CD4-positive, alpha-beta memory T cell (primary cell): ENCODE measurements at regions not wholly inside any gene's neighbourhood (a gene's known extent, or its start where the extent isn't known, plus 50 kb on each side); places are given as distances from the start of the nearest gene placed in this dataset.
"Not testable (repeated sequence)": the region's sequence is repeated elsewhere in the genome, so short reads cannot be mapped to it uniquely, and the experiment has no call there.

Source experiments
- CTCF ChIA-PET: fragments of 350-600 bp; sonication (Branson Sonifier 250); formaldehyde crosslinking; loops from one replicate; lab custom pipeline; 2021; ENCODE audit warnings: inconsistent platforms; ENCODE audit not compliant: partially characterized antibody; lab: Charles Lee
- POLR2A ChIA-PET: fragments of 350-600 bp; sonication (Branson Sonifier 250); formaldehyde crosslinking; loops from one replicate; lab custom pipeline; 2021; ENCODE audit not compliant: partially characterized antibody; lab: Charles Lee
- DNase-seq, 5 donors: peaks; one replicate each; pipeline versions ENCODE4 v3.0.0 to v3.0.0-alpha.2; 2020 to 2022; ENCODE audit warnings: mixed read lengths in 1 of 5
- H3K27ac ChIP-seq: one replicate; pipeline ENCODE4 v1.7.0; 2013; ENCODE audit warnings: low read depth, low read length
- H3K27me3 ChIP-seq: 2 replicates; pipeline ENCODE4 v1.7.0; 2013; ENCODE audit warnings: mild to moderate bottlenecking, low read length, moderate library complexity; ENCODE audit not compliant: insufficient read depth
- H3K36me3 ChIP-seq: 2 replicates; pipeline ENCODE4 v1.7.0; 2013; ENCODE audit warnings: mild to moderate bottlenecking, low read length, moderate library complexity; ENCODE audit not compliant: insufficient read depth
- H3K4me1 ChIP-seq: 2 replicates; pipeline ENCODE4 v1.7.0; 2013; ENCODE audit warnings: mild to moderate bottlenecking, low read length, moderate library complexity; ENCODE audit not compliant: insufficient read depth
- H3K4me3 ChIP-seq, 2 donors: one replicate each; pipeline ENCODE4 v1.7.0; 2013; ENCODE audit warnings: low read length in 2 of 2, mild to moderate bottlenecking in 1 of 2
- H3K9me3 ChIP-seq, 2 donors: one replicate each; pipeline ENCODE4 v1.7.0; 2013; ENCODE audit warnings: low read length in 2 of 2, control low read depth in 1 of 2; ENCODE audit not compliant: control insufficient read depth in 1 of 2
- H3K27ac Mint-ChIP-seq, 7 donors: one replicate each; pipeline ENCODE4 v1.8.0; 2020 to 2021; ENCODE audit warnings: mixed read lengths in 7 of 7, mild to moderate bottlenecking in 6 of 7, inconsistent platforms in 3 of 7, moderate library complexity in 3 of 7
- H3K27me3 Mint-ChIP-seq, 2 donors: one replicate each; pipeline ENCODE4 v1.8.0; 2020 to 2021; ENCODE audit warnings: mixed read lengths in 2 of 2
- H3K36me3 Mint-ChIP-seq, 2 donors: one replicate each; pipeline ENCODE4 v1.8.0; 2020 to 2021; ENCODE audit warnings: mixed read lengths in 2 of 2, inconsistent platforms in 1 of 2, mild to moderate bottlenecking in 1 of 2
- H3K4me1 Mint-ChIP-seq, 4 donors: one replicate each; pipeline ENCODE4 v1.8.0; 2020 to 2021; ENCODE audit warnings: mixed read lengths in 4 of 4, mild to moderate bottlenecking in 1 of 4
- H3K4me3 Mint-ChIP-seq, 8 donors: one replicate each; pipeline ENCODE4 v1.8.0; 2020 to 2021; ENCODE audit warnings: mixed read lengths in 8 of 8, mild to moderate bottlenecking in 7 of 8, moderate library complexity in 6 of 8, inconsistent platforms in 3 of 8
- H3K9me3 Mint-ChIP-seq, 8 donors: one replicate each; pipeline ENCODE4 v1.8.0; 2020 to 2021; ENCODE audit warnings: mixed read lengths in 8 of 8, mild to moderate bottlenecking in 5 of 8, inconsistent platforms in 3 of 8, moderate library complexity in 1 of 8
- intact Hi-C: fragments of 100-400 bp; cut with micrococcal nuclease; formaldehyde crosslinking; loops from one replicate; pipeline ENCODE4 v1.15.1; 2023

DNA sequence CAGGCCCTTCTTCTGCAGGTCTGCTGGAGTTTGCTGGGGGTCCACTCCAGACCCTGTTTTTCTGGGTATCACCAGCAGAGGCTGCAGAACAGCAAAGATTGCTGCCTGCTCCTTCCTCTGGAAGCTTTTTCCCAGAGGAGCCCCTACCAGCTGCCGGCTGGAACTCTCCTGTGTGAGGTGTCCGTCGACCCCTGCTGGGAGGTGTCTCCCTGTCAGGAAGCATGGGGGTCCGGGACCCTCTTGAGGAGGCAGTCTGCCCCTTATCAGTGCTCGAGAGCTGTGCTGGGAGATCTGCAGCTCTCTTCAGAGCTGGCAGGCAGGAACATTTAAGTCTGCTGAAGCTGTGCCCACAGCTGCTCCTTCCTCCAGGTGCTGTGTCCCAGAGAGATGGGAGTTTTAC lies 1622.8 kb downstream of the KHDRBS2 start:
- H3K27ac ChIP-seq, H3K27me3 Mint-ChIP-seq, H3K27ac Mint-ChIP-seq, H3K4me1 ChIP-seq, H3K9me3 ChIP-seq, CTCF ChIA-PET, H3K27me3 ChIP-seq, POLR2A ChIA-PET, H3K36me3 Mint-ChIP-seq, intact Hi-C loops, H3K4me1 Mint-ChIP-seq, H3K36me3 ChIP-seq, H3K4me3 ChIP-seq, H3K4me3 Mint-ChIP-seq, DNase-seq: not testable (repeated sequence)
- H3K9me3 Mint-ChIP-seq, result peaks cover 4 to 53% (median 27%) of the 10 kb centered on the region in 8 donors

DNA sequence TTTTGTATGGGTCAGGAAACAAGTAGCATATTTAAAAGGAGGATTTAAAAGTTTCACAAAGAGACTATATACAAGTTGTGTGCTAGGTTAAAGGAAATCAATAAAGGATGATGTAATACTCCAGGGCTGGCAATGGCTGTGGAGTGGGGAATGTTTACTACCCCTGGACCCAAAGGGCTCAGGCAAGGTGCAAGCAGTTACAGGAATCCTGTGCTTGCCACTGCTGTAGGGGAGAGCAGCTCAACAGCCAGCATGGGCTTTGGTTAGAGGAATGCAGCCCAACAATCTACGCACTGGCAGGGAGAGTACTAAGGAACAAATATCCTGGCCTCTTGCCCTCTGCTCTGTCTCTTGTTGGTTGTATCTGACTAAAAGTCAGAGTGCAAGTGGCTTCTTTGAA lies 1642.2 kb downstream of the KHDRBS2 start:
- Histone ChIP-seq H3K4me1 (no peaks in the 10 kb centered on the region), H3K27ac (no peak overlapping the region), H3K27me3 (no peaks in the 10 kb centered on the region), H3K4me3 (no peak overlapping the region), H3K9me3 (no peaks in the 10 kb centered on the region), H3K36me3 (no peaks in the 10 kb centered on the region)
- no peaks in the 10 kb centered on the region for H3K4me1 Mint-ChIP-seq
- no peaks in the 10 kb centered on the region for H3K27me3 Mint-ChIP-seq
- H3K36me3 Mint-ChIP-seq, result no peaks in the 10 kb centered on the region
- H3K4me3 Mint-ChIP-seq, result no peak overlapping the region
- intact Hi-C loops, result no loop called here
- POLR2A ChIA-PET, result no interaction called here
- no peak for DNase-seq
- H3K27ac Mint-ChIP-seq, result no peak overlapping the region
- CTCF ChIA-PET, result no interaction called here
- H3K9me3 Mint-ChIP-seq, result peaks cover 2 to 26% (median 9%) of the 10 kb centered on the region in 8 donors

DNA sequence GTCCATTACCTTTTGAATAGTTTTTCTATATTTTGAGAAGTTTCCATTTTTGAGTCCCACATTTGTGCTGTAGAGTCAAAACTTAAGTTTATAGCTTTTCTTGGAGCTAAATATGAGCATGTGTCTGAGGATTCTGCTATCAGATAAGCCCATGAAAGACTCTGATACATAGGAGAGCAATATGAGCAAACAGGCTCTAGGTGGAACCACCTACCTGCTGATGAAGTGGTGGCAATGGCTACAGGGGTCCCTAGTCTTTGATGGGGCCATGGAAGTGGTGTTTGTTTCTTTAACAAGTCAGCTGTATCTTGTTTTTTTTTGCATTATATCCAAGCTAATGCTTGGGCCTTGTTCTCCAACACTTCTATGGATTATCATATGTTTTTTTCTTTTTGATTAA lies 1646.8 kb downstream of the KHDRBS2 start:
- POLR2A ChIA-PET, intact Hi-C loops, CTCF ChIA-PET, H3K27ac Mint-ChIP-seq, DNase-seq, H3K36me3 ChIP-seq, H3K36me3 Mint-ChIP-seq, H3K4me1 ChIP-seq, H3K27me3 Mint-ChIP-seq, H3K27me3 ChIP-seq, H3K4me1 Mint-ChIP-seq, H3K4me3 ChIP-seq, H3K27ac ChIP-seq, H3K9me3 ChIP-seq, H3K4me3 Mint-ChIP-seq: not testable (repeated sequence)
- peaks cover 3 to 44% (median 11%) of the 10 kb centered on the region in 8 donors for H3K9me3 Mint-ChIP-seq
